Sigmoid colon (tissue), 6 donors: ENCODE measurements at regions not wholly inside any gene's neighbourhood (a gene's known extent, or its start where the extent isn't known, plus 50 kb on each side); places are given as distances from the start of the nearest gene placed in this dataset.
"Not testable (repeated sequence)": the region's sequence is repeated elsewhere in the genome, so short reads cannot be mapped to it uniquely, and the experiment has no call there.

ENCODE experiments used
- DNase-seq: peaks from one replicate; pipeline ENCODE4 v3.0.0-alpha.2; 2019
- H3K27ac ChIP-seq, 4 donors: fragments of 200-600 bp; sonication (generic); one replicate each; pipeline ENCODE4 v1.5.1; 2016 to 2019; ENCODE audit warnings: mild to moderate bottlenecking in 1 of 4
- H3K27me3 ChIP-seq, 3 donors: fragments of 200-600 bp; sonication (generic); one replicate each; pipeline ENCODE4 v1.5.1; 2019; ENCODE audit warnings: mild to moderate bottlenecking in 1 of 3
- H3K36me3 ChIP-seq, 4 donors: fragments of 200-600 bp; sonication (generic); one replicate each; pipeline ENCODE4 v1.5.1; 2016 to 2019
- H3K4me1 ChIP-seq, 4 donors: fragments of 200-600 bp; sonication (generic); one replicate each; pipeline ENCODE4 v1.5.1; 2017 to 2019
- H3K4me3 ChIP-seq, 4 donors: fragments of 200-600 bp; sonication (generic); one replicate each; pipeline ENCODE4 v1.5.1; 2017 to 2019; ENCODE audit warnings: mild to moderate bottlenecking in 2 of 4, moderate library complexity in 1 of 4
- H3K9me3 ChIP-seq, 4 donors: fragments of 200-600 bp in 3 of 4; sonication (generic) in 3 of 4; one replicate each; pipeline versions ENCODE4 v1.5.1 to v1.6.1; 2013 to 2019
- EP300 ChIP-seq, 4 donors: sonication (generic); formaldehyde crosslinking; IDR thresholded peaks; one replicate each; pipeline ENCODE4 v1.6.1; 2017; ENCODE audit warnings: antibody characterized with exemption in 4 of 4
- POLR2A ChIP-seq, 2 donors: fragments of 450-650 bp; IDR thresholded peaks; one replicate each; pipeline ENCODE4 v1.6.1; 2016; ENCODE audit warnings: antibody characterized with exemption in 2 of 2, mild to moderate bottlenecking in 2 of 2, moderate library complexity in 2 of 2
- POLR2AphosphoS5 ChIP-seq, 4 donors: sonication (generic); formaldehyde crosslinking; IDR thresholded peaks; one replicate each; pipeline ENCODE4 v1.6.1; 2017; ENCODE audit warnings: antibody characterized with exemption in 4 of 4
- WGBS, 2 donors: extraction: QIAGEN DNeasy Blood & Tissue Kit; methylation state at CpG; one replicate each; pipeline ENCODE4 v1.1.7; 2013; 5-methylcytosine and 5-hydroxymethylcytosine counted together
- intact Hi-C: fragments of 100-400 bp; cut with DNase I; formaldehyde crosslinking; loops from one replicate; pipeline ENCODE4 v1.15.1; 2023
- TF ChIP-seq, protein P1 (sequence below), 4 experiments: fragments of 450-650 bp in 3 of 4; fragments of 200-600 bp in 1 of 4; IDR thresholded peaks; one replicate each; pipeline ENCODE4 v1.5.1; 2016 to 2019; ENCODE audit warnings: antibody characterized with exemption in 4 of 4, mild to moderate bottlenecking in 3 of 4, moderate library complexity in 2 of 4
- donor health status: healthy with polysubstance abuse.
- donor health status: healthy.

DNA sequence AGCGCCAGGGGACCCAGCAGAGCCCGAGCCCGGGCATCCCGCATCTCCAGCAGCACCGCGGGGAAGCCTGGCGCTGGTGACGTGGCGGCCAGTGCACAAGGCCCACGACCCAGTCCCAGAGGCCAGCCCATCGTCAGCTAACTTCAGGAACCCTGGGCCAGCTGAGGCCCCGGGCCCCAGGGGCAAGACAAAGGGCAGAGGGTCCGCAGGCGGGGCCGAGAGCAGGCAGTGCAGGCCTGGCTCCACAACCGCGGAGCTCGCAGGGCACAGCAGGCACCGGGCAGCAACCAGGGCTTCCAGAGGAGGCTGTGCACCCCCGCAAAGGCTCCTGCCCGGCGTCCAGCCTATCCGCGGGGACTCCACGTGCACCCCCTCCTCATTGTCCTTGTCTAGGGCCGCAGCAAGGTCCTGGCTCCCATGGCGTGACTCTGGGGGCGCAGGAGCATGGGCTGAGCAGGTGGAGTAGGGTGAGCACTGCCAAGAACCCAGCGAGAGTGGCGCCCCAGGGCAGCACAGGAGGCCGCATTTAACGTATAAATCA lies 352.5 kb downstream of the KCNJ18 start:
- H3K9me3 ChIP-seq, H3K27me3 ChIP-seq, H3K36me3 ChIP-seq, intact Hi-C loops, H3K4me3 ChIP-seq, DNase-seq, H3K27ac ChIP-seq, H3K4me1 ChIP-seq: not testable (repeated sequence)
- 78 to 82% methylated on average over 31 to 32 of the region's 32 CpGs for WGBS, 2 donors

DNA sequence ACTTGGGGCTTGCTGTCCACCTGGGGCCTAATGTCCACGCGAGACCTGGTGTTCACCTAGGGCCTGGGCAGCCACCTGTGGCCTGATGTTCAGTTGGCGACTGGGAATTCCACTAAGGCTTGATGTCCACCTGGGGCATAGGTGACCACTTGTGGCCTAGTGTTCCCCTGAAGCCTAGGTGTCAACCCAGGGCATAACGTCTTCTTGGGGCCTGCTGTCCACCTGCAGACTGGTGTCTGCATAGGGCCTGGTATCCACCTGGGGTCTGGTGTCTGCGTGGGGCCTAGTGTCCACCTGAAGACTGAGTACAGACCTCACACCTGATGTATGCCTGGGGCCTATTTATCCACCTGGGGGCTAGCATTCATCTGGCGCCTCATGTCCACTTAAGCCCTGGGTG lies 355.2 kb downstream of the KCNJ18 start:
- not testable (repeated sequence) for H3K27me3 ChIP-seq

DNA sequence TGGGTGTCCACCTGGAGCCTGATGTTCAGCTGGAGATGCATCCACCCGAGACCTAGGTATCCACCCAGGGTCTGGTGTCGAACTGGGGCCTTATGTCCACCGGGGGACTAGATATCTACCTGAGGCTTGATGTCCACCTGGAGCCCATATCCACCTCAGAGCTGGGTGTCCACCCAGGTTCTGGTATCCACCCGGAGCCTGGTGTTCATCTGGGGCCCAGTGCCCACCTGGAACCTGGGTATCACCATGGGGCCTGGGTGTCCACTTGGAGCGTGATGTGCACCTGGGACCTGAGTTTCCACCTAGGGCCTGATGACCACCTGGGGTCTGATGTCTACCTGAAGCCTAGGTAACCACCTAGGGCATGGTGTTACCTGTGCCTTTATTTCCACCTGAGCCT lies 355.9 kb downstream of the KCNJ18 start:
- intact Hi-C loops, H3K4me3 ChIP-seq, H3K9me3 ChIP-seq, H3K27ac ChIP-seq, H3K36me3 ChIP-seq, DNase-seq, H3K27me3 ChIP-seq, H3K4me1 ChIP-seq: not testable (repeated sequence)
- WGBS, 2 donors: 57 to 78% methylated on average over 5 of the region's 5 CpGs

More for the DNA sequence above, 355.2 kb downstream of the KCNJ18 start:
- H3K4me1 ChIP-seq, H3K36me3 ChIP-seq, DNase-seq, H3K27ac ChIP-seq, intact Hi-C loops, H3K9me3 ChIP-seq, H3K4me3 ChIP-seq: not testable (repeated sequence)
- WGBS, 2 donors: 74 to 80% methylated on average over 6 of the region's 6 CpGs

DNA sequence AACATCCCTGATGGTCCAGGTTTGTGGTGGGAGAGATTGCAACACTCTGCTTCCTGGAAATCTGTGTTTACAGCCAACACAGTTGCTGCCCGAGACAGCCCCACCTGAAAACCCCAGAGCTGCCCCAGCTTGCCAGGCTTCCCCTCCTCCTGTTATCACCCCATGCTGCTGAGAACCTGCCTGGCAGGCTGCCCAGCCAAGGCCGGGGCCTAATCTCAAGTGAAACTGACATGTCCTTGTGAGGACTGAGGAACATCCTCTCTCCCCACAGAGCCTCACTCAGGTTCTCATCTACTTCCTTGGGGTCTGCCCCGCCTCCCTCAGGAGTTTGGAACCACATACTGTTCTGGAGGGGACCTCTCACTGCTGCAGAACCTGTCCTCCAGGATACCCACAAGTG lies 358.4 kb downstream of the KCNJ18 start:
- H3K36me3 ChIP-seq, H3K27ac ChIP-seq, DNase-seq, H3K9me3 ChIP-seq, H3K4me3 ChIP-seq, intact Hi-C loops, H3K4me1 ChIP-seq, H3K27me3 ChIP-seq: not testable (repeated sequence)
- 38 to 46% methylated on average over 2 to 3 of the region's 3 CpGs for WGBS, 2 donors

DNA sequence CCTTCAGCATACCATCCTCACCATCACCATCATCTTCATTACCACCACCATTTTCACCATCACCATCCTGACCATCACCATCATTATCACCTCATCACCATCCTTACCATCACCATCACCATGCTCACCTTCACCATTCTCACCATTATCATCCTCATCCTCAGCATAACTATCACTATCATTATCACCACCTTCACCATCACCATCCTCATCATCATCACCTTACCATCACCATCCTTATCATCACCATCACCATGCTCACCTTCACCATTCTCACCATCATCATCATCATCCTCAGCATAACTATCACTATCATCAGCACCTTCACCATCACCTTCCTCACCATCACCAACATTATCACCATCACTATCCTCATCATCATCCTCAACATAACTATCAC lies 360.4 kb downstream of the KCNJ18 start:
- H3K4me1 ChIP-seq, H3K27ac ChIP-seq, H3K27me3 ChIP-seq, H3K9me3 ChIP-seq, H3K36me3 ChIP-seq, H3K4me3 ChIP-seq, intact Hi-C loops, DNase-seq: not testable (repeated sequence)

DNA sequence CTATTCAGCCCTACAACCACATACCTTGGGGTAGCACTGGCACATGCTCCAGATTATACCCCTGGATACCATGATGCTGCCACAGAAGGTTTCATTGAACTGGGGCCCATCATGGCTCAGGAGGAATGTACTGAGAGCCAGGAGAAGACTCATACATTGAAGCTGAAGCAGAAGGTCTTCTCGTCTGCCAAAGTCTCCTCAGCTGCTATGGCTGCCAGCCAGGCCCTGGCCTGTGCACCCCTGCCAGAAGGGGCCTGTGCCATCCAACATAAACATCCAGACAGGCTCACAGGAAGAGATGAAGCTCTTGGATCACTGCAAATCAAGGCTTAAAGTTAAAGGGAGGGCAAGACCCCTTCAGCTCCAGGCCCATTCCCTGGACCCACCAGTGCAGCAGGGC lies 364.2 kb downstream of the KCNJ18 start:
- H3K36me3 ChIP-seq, H3K4me3 ChIP-seq, H3K9me3 ChIP-seq, DNase-seq, H3K27ac ChIP-seq, H3K27me3 ChIP-seq, H3K4me1 ChIP-seq, intact Hi-C loops: not testable (repeated sequence)
- WGBS, 2 donors: 63 to 75% methylated on average over 1 of the region's 1 CpG

DNA sequence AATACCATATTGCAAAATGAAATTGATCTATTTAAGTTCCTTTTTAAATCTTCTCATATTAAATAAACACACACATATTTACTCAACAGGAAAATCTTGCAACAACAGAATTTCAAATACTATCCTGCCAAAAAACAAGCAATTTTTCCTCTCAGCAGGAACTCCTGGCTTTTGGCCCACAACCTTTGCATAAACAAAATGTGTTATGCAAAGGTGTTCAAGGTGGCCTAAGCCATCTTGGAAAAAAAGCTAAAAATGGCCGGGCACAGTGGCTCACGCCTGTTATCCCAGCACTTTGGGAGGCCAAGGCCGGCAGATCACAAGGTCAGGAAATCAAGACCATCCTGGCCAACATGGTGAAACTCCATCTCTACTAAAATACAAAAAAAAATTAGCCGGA lies 383.6 kb downstream of the KCNJ18 start:
- DNase-seq, H3K27ac ChIP-seq, H3K4me1 ChIP-seq, intact Hi-C loops, H3K27me3 ChIP-seq, H3K36me3 ChIP-seq, H3K4me3 ChIP-seq, H3K9me3 ChIP-seq: not testable (repeated sequence)
- 84 to 90% methylated on average over 4 of the region's 4 CpGs for WGBS, 2 donors

DNA sequence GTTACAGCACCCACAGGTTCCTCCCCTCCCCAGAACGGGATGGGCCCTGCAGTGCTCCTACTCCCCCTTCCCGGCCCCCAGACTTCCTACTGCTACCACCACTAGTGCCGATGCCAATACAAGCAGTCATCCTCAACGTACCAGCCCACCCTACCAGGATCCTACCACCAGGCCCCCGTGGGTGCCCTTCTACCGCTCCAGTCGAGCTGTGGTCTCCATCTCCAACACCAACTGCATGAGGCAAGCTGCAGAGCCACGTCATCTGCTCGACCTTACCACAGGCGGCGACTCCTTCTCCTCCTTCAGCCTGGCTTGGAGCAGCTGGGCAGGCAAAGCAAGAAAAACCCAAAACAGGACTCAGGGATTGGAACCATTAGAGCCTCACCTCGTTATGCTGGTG lies 396.3 kb downstream of the KCNJ18 start:
- intact Hi-C loops, H3K27ac ChIP-seq, H3K9me3 ChIP-seq, H3K27me3 ChIP-seq, H3K4me1 ChIP-seq, H3K36me3 ChIP-seq, H3K4me3 ChIP-seq, DNase-seq: not testable (repeated sequence)
- 75 to 76% methylated on average over 12 of the region's 12 CpGs for WGBS, 2 donors

DNA sequence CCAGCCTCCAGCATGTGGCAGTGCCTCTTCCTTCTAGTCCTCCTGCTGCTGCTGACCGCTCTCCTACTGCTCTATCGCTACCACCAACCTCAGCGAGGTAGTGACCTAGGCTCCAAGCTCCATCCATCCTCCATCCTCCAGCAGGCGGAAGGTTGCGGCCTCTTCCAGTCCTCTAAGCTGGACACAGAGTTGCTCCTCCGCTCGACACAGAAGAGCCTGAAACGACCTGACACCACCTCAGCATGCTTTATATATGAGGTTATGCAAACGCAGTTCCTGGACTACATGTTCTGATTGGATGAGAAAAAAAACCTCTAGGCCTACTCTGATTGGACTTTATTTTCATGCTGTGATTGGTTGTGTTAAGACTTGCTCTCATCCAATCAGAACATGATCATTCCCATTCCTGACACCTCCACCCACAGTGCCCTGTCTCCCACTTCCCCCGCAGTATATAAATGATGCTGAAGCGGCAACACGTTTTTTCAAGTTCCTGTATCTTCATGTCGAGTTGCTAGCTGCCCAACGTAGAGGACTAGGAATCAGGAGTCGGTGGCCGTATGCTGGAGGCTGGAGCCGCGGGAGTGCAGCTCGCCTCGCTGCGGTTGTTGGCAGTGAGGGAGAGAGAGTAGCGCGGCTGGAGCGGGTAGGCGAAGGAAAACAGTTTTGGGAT lies 398.1 kb downstream of the KCNJ18 start:
- Histone ChIP-seq H3K36me3 (no peaks in the 10 kb centered on the region), H3K9me3 (no peaks in the 10 kb centered on the region), H3K27ac (no peak overlapping the region), H3K4me1 (no peaks in the 10 kb centered on the region), H3K27me3 (no peaks in the 10 kb centered on the region), H3K4me3 (no peak overlapping the region)
- intact Hi-C loops: no loop called here
- DNase-seq: no peak
- 90 to 92% methylated on average over 25 of the region's 25 CpGs for WGBS, 2 donors
- no peak for TF ChIP-seq POLR2AphosphoS5 (IDR thresholded peaks at IDR 0.05)
- no peak for TF ChIP-seq EP300 (IDR thresholded peaks at IDR 0.05)
- TF ChIP-seq, protein P1, sequence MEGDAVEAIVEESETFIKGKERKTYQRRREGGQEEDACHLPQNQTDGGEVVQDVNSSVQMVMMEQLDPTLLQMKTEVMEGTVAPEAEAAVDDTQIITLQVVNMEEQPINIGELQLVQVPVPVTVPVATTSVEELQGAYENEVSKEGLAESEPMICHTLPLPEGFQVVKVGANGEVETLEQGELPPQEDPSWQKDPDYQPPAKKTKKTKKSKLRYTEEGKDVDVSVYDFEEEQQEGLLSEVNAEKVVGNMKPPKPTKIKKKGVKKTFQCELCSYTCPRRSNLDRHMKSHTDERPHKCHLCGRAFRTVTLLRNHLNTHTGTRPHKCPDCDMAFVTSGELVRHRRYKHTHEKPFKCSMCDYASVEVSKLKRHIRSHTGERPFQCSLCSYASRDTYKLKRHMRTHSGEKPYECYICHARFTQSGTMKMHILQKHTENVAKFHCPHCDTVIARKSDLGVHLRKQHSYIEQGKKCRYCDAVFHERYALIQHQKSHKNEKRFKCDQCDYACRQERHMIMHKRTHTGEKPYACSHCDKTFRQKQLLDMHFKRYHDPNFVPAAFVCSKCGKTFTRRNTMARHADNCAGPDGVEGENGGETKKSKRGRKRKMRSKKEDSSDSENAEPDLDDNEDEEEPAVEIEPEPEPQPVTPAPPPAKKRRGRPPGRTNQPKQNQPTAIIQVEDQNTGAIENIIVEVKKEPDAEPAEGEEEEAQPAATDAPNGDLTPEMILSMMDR (IDR thresholded peaks at IDR 0.05): no peak
- no peak for TF ChIP-seq POLR2A (IDR thresholded peaks at IDR 0.05)

DNA sequence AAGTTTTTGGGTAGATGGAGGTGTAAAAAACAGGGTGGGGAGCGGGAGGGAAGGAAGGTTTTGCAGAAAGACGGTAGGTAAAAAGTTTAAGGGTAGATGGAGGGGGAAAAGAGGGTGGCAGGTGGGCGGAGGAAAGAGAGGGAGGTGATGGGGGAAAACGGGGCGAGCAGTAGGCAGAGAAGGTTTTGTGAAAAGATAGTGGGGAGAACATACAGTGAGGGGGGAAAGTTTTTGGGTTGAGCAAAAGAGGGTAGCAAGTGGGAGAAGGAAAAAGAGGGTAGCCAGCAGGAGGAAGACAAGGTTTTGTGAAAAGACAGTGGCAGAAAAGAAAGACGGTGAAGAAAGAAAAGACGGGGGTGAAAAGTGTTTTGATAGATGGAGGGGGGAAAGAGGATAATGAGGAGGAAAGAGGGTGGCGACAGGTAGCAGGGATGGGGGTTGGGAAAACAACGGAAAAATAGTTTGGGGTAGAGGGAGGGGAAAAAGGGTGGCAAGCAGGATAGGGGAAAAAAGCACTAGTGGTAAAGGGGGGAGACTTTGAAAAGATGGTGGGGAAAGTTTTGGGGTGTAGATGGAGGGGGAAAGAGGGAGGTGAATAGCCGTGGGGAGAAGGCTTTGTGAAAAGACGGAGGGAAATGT lies 398.8 kb downstream of the KCNJ18 start:
- H3K36me3 ChIP-seq, H3K9me3 ChIP-seq, H3K4me1 ChIP-seq, intact Hi-C loops, DNase-seq, H3K27me3 ChIP-seq, H3K4me3 ChIP-seq, H3K27ac ChIP-seq: not testable (repeated sequence)
- WGBS, 2 donors: 82 to 90% methylated on average over 10 of the region's 11 CpGs

DNA sequence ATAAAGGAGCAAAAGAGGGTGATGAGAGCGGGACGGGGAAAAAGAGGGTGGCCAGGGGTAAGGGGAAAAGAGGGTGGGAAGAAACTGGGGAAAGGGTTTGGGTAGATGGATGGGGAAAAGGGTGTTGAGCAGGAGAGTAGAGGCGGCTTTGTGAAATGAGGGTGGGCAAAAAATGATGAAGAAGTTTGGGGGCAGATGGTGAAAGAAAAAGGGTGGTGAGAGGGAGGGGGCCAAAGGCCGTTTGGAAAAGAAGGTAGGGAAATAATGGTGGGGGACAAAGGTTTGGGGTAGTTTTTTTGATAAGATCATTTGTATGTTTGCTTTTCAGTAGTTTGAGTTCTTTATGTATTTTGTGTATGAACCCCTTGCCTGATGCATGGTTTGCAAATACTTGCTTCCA lies 399.5 kb downstream of the KCNJ18 start:
- H3K27me3 ChIP-seq, H3K36me3 ChIP-seq, H3K9me3 ChIP-seq, H3K4me3 ChIP-seq, DNase-seq, H3K4me1 ChIP-seq, H3K27ac ChIP-seq, intact Hi-C loops: not testable (repeated sequence)
- WGBS, 2 donors: 84 to 86% methylated on average over 4 of the region's 4 CpGs

DNA sequence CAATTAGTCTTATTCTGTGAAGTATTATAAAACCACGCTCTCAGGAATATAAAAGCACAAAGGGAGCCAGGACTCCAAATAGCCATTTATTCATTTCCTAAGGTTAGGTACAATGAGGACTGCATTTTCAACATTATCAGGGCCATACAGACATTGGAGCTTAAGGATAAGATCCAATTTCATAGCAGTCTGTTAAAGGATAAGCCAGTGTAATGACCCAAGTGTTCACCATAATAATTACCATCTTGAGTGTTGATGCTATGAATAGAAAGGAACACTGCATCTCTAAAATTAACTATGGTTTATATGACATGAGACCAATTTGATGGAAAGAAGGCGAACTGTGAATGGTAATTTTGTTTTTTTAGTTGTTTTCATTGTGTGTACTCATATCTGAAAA lies 403.1 kb downstream of the KCNJ18 start:
- H3K9me3 ChIP-seq, H3K4me3 ChIP-seq, H3K27me3 ChIP-seq, H3K27ac ChIP-seq, H3K4me1 ChIP-seq, H3K36me3 ChIP-seq, intact Hi-C loops, DNase-seq: not testable (repeated sequence)
- WGBS, 2 donors: 55 to 62% methylated on average over 2 of the region's 2 CpGs
